ENCODE measurements at regions not wholly inside any gene's neighbourhood (a gene's known extent, or its start where the extent isn't known, plus 50 kb on each side); places are given as distances from the start of the nearest gene placed in this dataset.

DNA sequence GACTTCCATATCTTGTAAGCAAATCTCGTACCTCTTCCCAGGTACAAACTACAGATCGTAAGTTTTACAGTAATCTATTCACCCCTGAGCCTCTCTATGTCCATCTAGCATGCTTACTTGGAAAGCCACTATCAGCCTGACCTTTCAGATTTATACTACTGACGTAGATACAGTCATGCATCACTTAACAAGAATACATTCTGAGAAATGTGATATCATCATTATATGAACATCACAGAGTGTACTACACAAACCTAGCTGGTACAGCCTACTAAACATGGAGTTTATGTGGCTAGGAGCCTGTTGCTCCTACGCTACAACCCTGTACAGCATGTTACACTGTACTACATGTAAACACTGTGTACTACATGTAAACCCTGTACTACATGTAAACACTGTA, 293.2 kb upstream of the ZNF804A start (continued):
- TF ChIP-seq, protein P1, sequence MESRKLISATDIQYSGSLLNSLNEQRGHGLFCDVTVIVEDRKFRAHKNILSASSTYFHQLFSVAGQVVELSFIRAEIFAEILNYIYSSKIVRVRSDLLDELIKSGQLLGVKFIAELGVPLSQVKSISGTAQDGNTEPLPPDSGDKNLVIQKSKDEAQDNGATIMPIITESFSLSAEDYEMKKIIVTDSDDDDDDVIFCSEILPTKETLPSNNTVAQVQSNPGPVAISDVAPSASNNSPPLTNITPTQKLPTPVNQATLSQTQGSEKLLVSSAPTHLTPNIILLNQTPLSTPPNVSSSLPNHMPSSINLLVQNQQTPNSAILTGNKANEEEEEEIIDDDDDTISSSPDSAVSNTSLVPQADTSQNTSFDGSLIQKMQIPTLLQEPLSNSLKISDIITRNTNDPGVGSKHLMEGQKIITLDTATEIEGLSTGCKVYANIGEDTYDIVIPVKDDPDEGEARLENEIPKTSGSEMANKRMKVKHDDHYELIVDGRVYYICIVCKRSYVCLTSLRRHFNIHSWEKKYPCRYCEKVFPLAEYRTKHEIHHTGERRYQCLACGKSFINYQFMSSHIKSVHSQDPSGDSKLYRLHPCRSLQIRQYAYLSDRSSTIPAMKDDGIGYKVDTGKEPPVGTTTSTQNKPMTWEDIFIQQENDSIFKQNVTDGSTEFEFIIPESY (IDR thresholded peaks at IDR 0.05; ENCODE audit: extremely low read depth, insufficient replicate concordance, low read length), result no peak
- no peak for TF ChIP-seq CEBPB (IDR thresholded peaks at IDR 0.05; ENCODE audit: low read depth)

DNA sequence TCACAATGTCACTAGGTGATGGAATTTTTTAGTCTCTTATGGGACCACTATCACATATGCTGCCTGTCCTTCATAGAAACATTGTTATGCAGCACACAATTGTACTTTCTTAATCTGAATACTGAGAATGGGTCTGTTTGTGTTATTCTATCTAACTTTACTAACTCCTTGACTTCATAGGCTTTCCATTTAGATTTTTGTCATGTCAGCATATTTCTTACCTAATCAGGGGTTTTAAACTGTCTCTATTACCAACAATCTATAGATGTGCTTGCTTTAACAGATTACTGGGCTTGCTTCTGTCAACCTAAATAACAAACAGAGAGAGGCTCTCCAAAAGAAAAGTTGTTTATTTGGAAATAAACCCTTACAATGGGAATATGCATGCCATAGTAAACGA, 289.6 kb upstream of the ZNF804A start:
- Histone ChIP-seq H3K36me3 (ENCODE audit: control insufficient read depth in 1 of 2, insufficient read depth in 2 of 2, low read length in 2 of 2) (no peaks in the 10 kb centered on the region), H3K4me1 (ENCODE audit: control insufficient read depth in 1 of 2, insufficient read depth in 2 of 2, low read length in 2 of 2) (peaks cover 0 to 3% of the 10 kb centered on the region in 2 experiments; a peak in 1 of 4 replicates), H3K27ac (ENCODE audit: low read depth, low read length) (no peak overlapping the region), H3K4me2 (ENCODE audit: low read length) (no peak overlapping the region), H3K79me2 (ENCODE audit: insufficient read depth, low read length) (no peaks in the 10 kb centered on the region), H3K4me3 (replicated peaks in 1 of 2; ENCODE audit: low read depth in 1 of 2, low read length in 2 of 2) (no peak overlapping the region), H3K9me2 (ENCODE audit: insufficient read depth) (no peaks in the 10 kb centered on the region), H3K27me3 (ENCODE audit: insufficient read depth, low read length) (no peaks in the 10 kb centered on the region), H2AFZ (ENCODE audit: low read depth, low read length, poor library complexity, severe bottlenecking) (no peak overlapping the region), H3K9ac (ENCODE audit: low read length) (no peak overlapping the region), H3K9me3 (ENCODE audit: control insufficient read depth in 1 of 2, insufficient read depth in 1 of 2, low read depth in 1 of 2, low read length in 2 of 2) (no peaks in the 10 kb centered on the region), H4K20me1 (ENCODE audit: insufficient read depth) (no peaks in the 10 kb centered on the region)
- ATAC-seq (no peak), DNase-seq (ENCODE audit: low read depth, low spot score) (no peak)
- intact Hi-C loops (cut with micrococcal nuclease), result no loop called here
- ChIA-PET POLR2A (no interaction called here), RAD21 (ENCODE audit: low non-redundant PET in 1 of 2, low total read pairs in 2 of 2, uncharacterized antibody in 2 of 2, unreplicated experiment in 2 of 2) (no interaction called here), CTCF (no interaction called here)
- BruUV-seq (replicated peaks), result no TSS peak
- TF ChIP-seq JUND (IDR thresholded peaks at IDR 0.05) (no peak), ZNF274 (IDR thresholded peaks at IDR 0.05; ENCODE audit: low read depth, low read length) (no peak), CBX3 (IDR thresholded peaks at IDR 0.05; ENCODE audit: low read depth) (no peak), SIN3A (IDR thresholded peaks at IDR 0.05; ENCODE audit: low read depth) (no peak), YY1 (IDR thresholded peaks at IDR 0.05; ENCODE audit: extremely low read depth, insufficient replicate concordance, low read depth, low read length) (no peak), POLR2A (IDR thresholded peaks at IDR 0.05; ENCODE audit: borderline replicate concordance, extremely low read depth, insufficient read depth, insufficient read length) (no peak), FOSL1 (IDR thresholded peaks at IDR 0.05; ENCODE audit: low read depth) (no peak), SP1 (IDR thresholded peaks at IDR 0.05; ENCODE audit: low read depth) (no peak), CEBPB (IDR thresholded peaks at IDR 0.05; ENCODE audit: low read depth) (no peak)
